ENCODE measurements at regions not wholly inside any gene's neighbourhood (a gene's known extent, or its start where the extent isn't known, plus 50 kb on each side); places are given as distances from the start of the nearest gene placed in this dataset.

DNA sequence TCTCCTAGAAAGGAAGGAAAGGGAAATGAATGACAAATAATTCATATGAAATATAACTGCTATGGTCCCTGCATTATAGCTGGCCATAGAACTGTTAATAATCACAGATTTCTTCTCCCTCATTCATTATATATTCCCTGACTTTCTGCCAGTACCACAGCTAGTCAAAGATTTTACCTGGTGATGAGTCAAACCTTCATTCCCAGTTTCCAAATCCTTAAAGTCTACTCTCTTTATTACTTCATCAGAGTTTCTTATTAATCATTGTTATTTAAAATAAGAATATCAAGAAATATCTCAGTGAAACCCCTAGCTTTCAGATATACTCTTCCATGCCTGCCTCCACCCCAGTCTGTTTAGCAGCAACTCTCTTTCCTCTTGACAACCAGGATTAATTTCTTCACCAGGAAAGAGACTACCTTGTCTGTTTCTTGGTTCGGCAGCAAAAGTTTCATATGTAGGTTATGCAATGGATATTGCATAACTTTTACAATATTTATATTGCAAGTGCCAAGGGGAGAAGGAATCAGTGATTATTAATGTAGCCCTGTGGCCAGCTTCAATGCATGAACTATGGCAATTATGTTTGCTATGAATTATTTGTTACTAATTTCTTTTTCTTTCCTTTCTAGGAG, 533.8 kb downstream of the FBXO15 start:
- Mint-ChIP-seq H3K9me3 (ENCODE audit: low read depth, unreplicated experiment) (no peaks in the 10 kb centered on the region), H3K4me3 (ENCODE audit: low read depth, unreplicated experiment) (no peak overlapping the region), H3K4me1 (ENCODE audit: low read depth, unreplicated experiment) (peaks cover 13% of the 10 kb centered on the region), H3K27ac (ENCODE audit: unreplicated experiment) (no peak overlapping the region), H3K27me3 (ENCODE audit: unreplicated experiment) (no peaks in the 10 kb centered on the region), H3K36me3 (ENCODE audit: insufficient read depth, unreplicated experiment) (no peaks in the 10 kb centered on the region)
- TF ChIP-seq, protein P1, sequence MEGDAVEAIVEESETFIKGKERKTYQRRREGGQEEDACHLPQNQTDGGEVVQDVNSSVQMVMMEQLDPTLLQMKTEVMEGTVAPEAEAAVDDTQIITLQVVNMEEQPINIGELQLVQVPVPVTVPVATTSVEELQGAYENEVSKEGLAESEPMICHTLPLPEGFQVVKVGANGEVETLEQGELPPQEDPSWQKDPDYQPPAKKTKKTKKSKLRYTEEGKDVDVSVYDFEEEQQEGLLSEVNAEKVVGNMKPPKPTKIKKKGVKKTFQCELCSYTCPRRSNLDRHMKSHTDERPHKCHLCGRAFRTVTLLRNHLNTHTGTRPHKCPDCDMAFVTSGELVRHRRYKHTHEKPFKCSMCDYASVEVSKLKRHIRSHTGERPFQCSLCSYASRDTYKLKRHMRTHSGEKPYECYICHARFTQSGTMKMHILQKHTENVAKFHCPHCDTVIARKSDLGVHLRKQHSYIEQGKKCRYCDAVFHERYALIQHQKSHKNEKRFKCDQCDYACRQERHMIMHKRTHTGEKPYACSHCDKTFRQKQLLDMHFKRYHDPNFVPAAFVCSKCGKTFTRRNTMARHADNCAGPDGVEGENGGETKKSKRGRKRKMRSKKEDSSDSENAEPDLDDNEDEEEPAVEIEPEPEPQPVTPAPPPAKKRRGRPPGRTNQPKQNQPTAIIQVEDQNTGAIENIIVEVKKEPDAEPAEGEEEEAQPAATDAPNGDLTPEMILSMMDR (IDR thresholded peaks at IDR 0.05; ENCODE audit: unreplicated experiment), result no peak
- CTCF ChIA-PET, result no interaction called here
- no TSS peak for BruUV-seq (replicated peaks)
- intact Hi-C loops (cut with micrococcal nuclease; ENCODE audit: unreplicated experiment), result loop anchor here (5.0 to 10.0 kb wide), 2 partner anchors 68 to 231 kb away; no protein-coding TSS in a partner anchor
- DNase-seq, result no peak

DNA sequence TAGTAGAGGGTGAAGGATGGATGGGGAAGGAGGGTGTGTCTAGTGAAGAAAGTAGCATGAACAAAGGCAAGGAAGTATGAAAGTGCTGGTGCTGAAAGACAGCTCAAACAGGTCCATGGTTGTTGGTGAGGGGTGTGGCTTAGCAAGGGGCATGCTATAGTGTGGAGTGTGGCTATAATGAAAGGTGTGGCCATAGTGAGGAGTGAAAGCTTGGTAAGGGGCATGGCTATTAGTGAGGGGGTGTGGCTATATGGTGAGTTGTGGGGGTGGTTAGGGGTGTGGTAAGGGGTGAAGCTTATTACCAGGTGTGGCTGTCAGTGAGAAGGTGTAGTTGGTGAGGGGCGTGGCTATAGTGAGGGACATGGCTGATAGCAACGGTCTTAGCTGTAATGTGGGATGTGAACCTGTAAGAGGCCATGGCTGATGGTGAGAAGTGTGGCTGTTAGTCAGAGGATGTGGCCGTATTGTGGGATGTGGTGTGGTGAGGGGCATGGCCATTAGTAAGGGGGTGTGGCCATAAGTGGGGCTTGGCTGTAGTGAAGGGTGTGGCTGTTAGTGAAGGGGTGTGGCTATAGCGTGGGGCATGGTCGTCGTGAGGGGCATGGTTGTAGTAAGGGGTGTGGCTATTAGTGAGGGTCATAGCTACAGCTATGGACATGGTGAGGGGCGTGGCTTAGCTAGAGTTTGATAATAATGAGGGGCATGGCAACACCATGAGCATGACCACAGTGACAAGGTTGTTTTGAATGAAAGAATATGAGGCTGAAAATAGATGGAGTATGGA, 549.6 kb downstream of the FBXO15 start:
- no peaks in the 10 kb centered on the region for H3K36me3 Mint-ChIP-seq (ENCODE audit: insufficient read depth, unreplicated experiment)
- H3K4me1 Mint-ChIP-seq (ENCODE audit: low read depth, unreplicated experiment), result no peaks in the 10 kb centered on the region
- no peak for DNase-seq
- CTCF ChIA-PET, result interaction anchor here (0.5 kb wide), 1 partner anchor 114 kb away, joined by 3 read pairs; no protein-coding TSS in a partner anchor
- no peak overlapping the region for H3K4me3 Mint-ChIP-seq (ENCODE audit: low read depth, unreplicated experiment)
- TF ChIP-seq, protein P1 (IDR thresholded peaks at IDR 0.05; ENCODE audit: unreplicated experiment), result no peak
- no peak overlapping the region for H3K27ac Mint-ChIP-seq (ENCODE audit: unreplicated experiment)
- peaks cover 3% of the 10 kb centered on the region for H3K9me3 Mint-ChIP-seq (ENCODE audit: low read depth, unreplicated experiment)
- no TSS peak for BruUV-seq (replicated peaks)
- H3K27me3 Mint-ChIP-seq (ENCODE audit: unreplicated experiment), result no peaks in the 10 kb centered on the region
- intact Hi-C loops (cut with micrococcal nuclease; ENCODE audit: unreplicated experiment), result no loop called here

DNA sequence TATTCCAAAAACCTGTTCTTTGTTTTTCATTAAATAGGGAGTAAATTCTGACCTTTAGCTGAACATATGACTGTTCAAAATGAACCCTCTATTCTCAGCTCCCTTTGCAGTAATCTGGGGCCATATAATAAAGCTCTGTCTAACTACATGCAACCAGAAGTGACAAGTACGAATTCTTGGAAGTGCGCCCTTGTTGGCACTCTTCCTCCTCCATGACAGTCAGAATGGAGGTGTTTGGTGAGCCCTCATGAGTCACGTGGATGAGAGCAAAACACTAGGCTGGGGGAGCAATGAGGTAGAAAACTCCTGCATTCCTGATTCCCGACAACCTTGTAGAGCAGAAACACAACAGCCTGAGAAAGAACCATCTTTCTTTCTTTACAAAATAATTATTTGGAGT, 552.9 kb downstream of the FBXO15 start:
- BruUV-seq (replicated peaks), result no TSS peak
- no peak overlapping the region for H3K27ac Mint-ChIP-seq (ENCODE audit: unreplicated experiment)

DNA sequence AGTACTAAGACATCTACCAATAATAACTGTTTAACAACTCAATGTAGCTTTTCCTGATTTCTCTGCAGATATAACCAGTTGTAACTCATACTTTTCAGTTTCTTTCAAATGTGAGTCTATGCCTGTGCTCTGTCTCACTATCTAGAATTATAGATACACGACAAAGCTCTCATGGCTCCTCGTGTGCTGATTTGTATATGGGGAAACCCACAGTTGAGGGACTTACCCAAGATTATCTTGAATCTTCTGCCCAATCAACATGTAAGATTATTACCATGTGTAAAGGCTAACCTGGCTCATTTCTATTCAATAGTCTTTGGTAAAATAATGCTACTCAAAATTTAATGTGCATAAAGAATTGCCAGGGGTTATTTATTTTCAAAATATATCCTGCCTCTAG, 554.4 kb downstream of the FBXO15 start:
- no peaks in the 10 kb centered on the region for H3K4me1 Mint-ChIP-seq (ENCODE audit: low read depth, unreplicated experiment)
- CTCF ChIA-PET, result no interaction called here
- peaks cover 3% of the 10 kb centered on the region for H3K9me3 Mint-ChIP-seq (ENCODE audit: low read depth, unreplicated experiment)
- TF ChIP-seq, protein P1 (IDR thresholded peaks at IDR 0.05; ENCODE audit: unreplicated experiment), result no peak
- BruUV-seq (replicated peaks), result no TSS peak
- no peak overlapping the region for H3K27ac Mint-ChIP-seq (ENCODE audit: unreplicated experiment)
- DNase-seq, result no peak
- no peaks in the 10 kb centered on the region for H3K27me3 Mint-ChIP-seq (ENCODE audit: unreplicated experiment)
- no peak overlapping the region for H3K4me3 Mint-ChIP-seq (ENCODE audit: low read depth, unreplicated experiment)
- no peaks in the 10 kb centered on the region for H3K36me3 Mint-ChIP-seq (ENCODE audit: insufficient read depth, unreplicated experiment)
- intact Hi-C loops (cut with micrococcal nuclease; ENCODE audit: unreplicated experiment), result no loop called here

More for the DNA sequence above, 552.9 kb downstream of the FBXO15 start:
- CTCF ChIA-PET, result no interaction called here
- H3K27me3 Mint-ChIP-seq (ENCODE audit: unreplicated experiment), result no peaks in the 10 kb centered on the region
- intact Hi-C loops (cut with micrococcal nuclease; ENCODE audit: unreplicated experiment), result no loop called here
- H3K36me3 Mint-ChIP-seq (ENCODE audit: insufficient read depth, unreplicated experiment), result no peaks in the 10 kb centered on the region
- no peak overlapping the region for H3K4me3 Mint-ChIP-seq (ENCODE audit: low read depth, unreplicated experiment)
- no peaks in the 10 kb centered on the region for H3K4me1 Mint-ChIP-seq (ENCODE audit: low read depth, unreplicated experiment)
- peaks cover 3% of the 10 kb centered on the region for H3K9me3 Mint-ChIP-seq (ENCODE audit: low read depth, unreplicated experiment)
- no peak for DNase-seq
- TF ChIP-seq, protein P1 (IDR thresholded peaks at IDR 0.05; ENCODE audit: unreplicated experiment), result no peak

Measured in Calu3 (cell line).